RWPE1 (cell line): ENCODE measurements at regions not wholly inside any gene's neighbourhood (a gene's known extent, or its start where the extent isn't known, plus 50 kb on each side); places are given as distances from the start of the nearest gene placed in this dataset.

ENCODE experiments used
- CTCF ChIA-PET: fragments of 350-600 bp; sonication (Branson Sonifier 250); formaldehyde crosslinking; extraction: SDS; loops from one replicate; lab custom pipeline; 2021; lab: Yijun Ruan, JAX
- POLR2A ChIA-PET: fragments of 400-600 bp; formaldehyde crosslinking; extraction: SDS; loops from one replicate; lab custom pipeline; 2020; ENCODE audit warnings: antibody characterized with exemption; ENCODE audit not compliant: low non-redundant PET; lab: Yijun Ruan, JAX
- DNase-seq: peaks from one replicate; pipeline ENCODE4 v3.0.0; 2012; ENCODE audit warnings: low spot score
- H3K27ac ChIP-seq: fragments of 450-650 bp; 2 replicates; pipeline ENCODE4 v1.5.1; 2017
- CTCF ChIP-seq: fragments of 450-650 bp; conservative IDR thresholded peaks from 2 replicates; pipeline ENCODE4 v1.5.1; 2017; ENCODE audit warnings: low read depth, mild to moderate bottlenecking

DNA sequence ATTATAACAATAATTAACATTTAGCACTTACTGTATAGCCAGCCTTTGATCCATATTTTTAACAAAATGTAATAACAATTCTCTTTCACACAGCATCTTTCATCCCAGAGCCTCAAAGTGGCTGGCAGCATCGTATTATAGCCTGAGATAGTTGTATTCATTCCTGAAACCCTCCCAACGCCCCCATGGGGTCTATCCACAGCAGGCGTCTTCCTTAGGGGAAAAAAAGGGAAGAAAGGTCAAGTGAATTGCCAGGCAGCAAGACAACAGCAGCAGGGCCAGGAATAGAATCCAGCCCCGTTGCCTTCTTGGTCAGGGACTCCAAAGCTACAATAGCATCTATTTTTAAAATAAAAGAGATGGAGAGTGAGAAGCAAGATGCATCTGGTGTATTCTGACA is 424.4 kb upstream of the ID2 start:
- ChIA-PET POLR2A (no interaction called here), CTCF (no interaction called here)
- TF ChIP-seq CTCF = no peak
- DNase-seq = no peak
- H3K27ac ChIP-seq = no peak overlapping the region

DNA sequence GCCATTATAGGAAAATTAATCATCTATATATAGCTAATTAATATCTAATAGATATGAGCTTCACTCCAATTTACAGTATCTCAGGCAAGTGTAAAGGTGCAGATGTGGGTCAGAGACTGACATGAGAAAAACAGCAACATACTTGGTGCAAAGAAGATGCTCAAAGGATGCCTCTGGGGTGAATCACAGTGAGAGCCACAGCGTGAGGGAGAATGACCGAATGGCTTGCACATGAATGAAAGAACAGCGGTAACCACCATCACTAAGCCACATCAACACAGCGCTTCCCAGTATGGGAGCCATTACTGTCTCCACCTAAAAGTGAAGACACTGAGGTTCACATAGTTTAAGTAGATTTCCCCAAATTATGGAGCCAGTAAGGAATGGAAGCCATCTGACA is 423.4 kb upstream of the ID2 start:
- TF ChIP-seq CTCF = no peak
- POLR2A ChIA-PET = no interaction called here
- H3K27ac ChIP-seq = no peak overlapping the region
- DNase-seq = no peak
- CTCF ChIA-PET = no interaction called here

- TF ChIP-seq CTCF = no peak
- no peak overlapping the region for H3K27ac ChIP-seq
- CTCF ChIA-PET = no interaction called here
- DNase-seq = no peak
- POLR2A ChIA-PET = no interaction called here
Measured at GRCh38 chr2:8259106-8259840, 422.6 kb upstream of the ID2 start.

DNA sequence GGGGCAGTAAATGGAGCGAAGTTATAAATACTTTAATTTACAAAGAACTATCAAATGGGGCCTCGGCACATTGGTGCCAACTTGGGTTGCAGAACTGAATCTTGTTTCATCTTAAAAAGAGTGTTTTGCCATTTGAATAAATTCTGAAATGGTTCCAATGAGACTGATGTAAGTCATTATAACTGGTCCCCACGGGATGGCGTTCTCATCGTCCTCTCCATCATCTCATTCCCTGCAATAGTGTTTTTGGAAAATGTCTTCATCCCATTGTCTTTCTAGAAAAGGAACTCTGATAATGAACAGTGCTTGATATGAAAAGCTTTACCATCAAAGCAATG is 422.0 kb upstream of the ID2 start:
- ChIA-PET POLR2A (no interaction called here), CTCF (no interaction called here)
- no peak for DNase-seq
- TF ChIP-seq CTCF = no peak
- no peak overlapping the region for H3K27ac ChIP-seq

- H3K27ac ChIP-seq = no peak overlapping the region
- POLR2A ChIA-PET = no interaction called here
Measured at GRCh38 chr2:8260213-8260612, 421.6 kb upstream of the ID2 start.

GRCh38 chr2:8263901-8264300 is 418.0 kb upstream of the ID2 start:
- ChIA-PET CTCF (interaction anchor here (0.7 kb wide), 1 partner anchor 11 kb away, joined by 3 read pairs; no protein-coding TSS in a partner anchor), POLR2A (no interaction called here)
- DNase-seq = no peak
- H3K27ac ChIP-seq = no peak overlapping the region
- no peak for TF ChIP-seq CTCF

More at GRCh38 chr2:8260213-8260612, 421.6 kb upstream of the ID2 start:
- CTCF ChIA-PET = interaction anchor here (0.6 kb wide), 1 partner anchor 7 kb away, joined by 4 read pairs; no protein-coding TSS in a partner anchor
- DNase-seq = no peak
- TF ChIP-seq CTCF = no peak
